HG03066 (cell line): ENCODE measurements at regions not wholly inside any gene's neighbourhood (a gene's known extent, or its start where the extent isn't known, plus 50 kb on each side); places are given as distances from the start of the nearest gene placed in this dataset.

ENCODE experiments used
- ATAC-seq: cut with Tn5 transposase; IDR thresholded peaks from one replicate; pipeline ENCODE4 v1.9.1; 2021; ENCODE audit warnings: low read depth; ENCODE audit not compliant: unreplicated experiment

GRCh38 chr2:120662046-120662445 is 73.6 kb upstream of the GLI2 start:
- ATAC-seq, result no peak

GRCh38 chr2:120662746-120663145 is 72.9 kb upstream of the GLI2 start:
- ATAC-seq, result no peak

- no peak for ATAC-seq
These were observed 69.2 kb upstream of the GLI2 start for GRCh38 chr2:120666433-120666832.

DNA sequence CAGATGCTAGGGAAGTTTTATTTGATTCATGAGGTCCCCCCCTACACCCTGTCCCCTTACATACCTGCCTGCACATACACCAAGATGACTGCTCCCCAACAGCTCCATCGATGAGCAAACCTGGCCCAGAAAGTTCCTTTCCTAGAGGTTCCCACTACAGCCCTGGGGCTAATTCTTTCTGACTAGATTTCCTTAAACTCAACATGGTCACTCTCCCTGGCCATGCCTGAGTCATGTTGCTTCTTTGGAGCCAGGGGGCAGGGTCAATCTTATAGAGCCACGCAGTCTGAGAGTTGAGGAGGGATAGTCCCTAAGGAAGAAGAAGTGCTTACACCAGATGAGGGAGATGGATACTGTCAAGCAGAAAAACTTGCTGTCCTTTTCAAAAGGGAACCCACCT is 67.7 kb upstream of the GLI2 start:
- ATAC-seq, result no peak

GRCh38 chr2:120669121-120669952 is 66.3 kb upstream of the GLI2 start:
- ATAC-seq, result no peak

DNA sequence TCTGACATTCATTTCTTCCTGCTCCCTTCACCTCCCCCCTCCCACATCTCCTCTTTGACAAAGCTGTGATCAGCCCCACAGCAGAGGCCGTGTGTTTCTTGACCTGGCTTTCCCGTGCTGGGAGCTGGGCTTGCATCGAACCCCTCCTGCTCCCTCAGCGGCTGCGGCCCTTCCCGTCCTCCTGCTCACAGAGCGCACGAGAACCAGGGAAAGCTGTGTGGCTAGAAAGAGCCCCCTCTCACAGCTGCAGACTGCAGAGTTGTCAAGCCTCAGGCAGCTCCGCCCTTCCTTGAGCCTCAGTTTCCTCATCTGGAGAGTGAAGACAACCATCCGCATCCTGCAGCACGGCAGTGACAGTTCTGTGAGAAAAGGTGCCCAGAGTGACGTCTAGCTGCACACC is 65.7 kb upstream of the GLI2 start:
- no peak for ATAC-seq

DNA sequence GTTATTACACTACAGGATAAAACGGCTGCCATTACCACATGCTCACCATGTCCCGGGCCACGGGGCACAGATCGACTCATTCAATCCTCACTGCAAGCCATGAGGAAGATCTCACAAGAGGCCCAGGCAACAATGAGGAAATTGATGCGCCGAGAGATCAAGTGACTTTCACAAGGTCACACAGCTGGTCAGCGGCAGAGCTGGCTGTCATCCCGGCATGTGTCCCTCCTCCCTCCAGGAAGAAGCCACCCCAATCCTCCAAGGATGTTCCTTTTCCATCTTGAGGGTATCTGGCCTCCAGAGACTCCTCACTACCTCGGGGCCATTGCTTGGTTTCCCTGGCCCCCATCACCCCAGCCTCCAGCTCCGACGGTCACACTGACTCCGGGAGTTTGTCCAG is 65.3 kb upstream of the GLI2 start:
- no peak for ATAC-seq

DNA sequence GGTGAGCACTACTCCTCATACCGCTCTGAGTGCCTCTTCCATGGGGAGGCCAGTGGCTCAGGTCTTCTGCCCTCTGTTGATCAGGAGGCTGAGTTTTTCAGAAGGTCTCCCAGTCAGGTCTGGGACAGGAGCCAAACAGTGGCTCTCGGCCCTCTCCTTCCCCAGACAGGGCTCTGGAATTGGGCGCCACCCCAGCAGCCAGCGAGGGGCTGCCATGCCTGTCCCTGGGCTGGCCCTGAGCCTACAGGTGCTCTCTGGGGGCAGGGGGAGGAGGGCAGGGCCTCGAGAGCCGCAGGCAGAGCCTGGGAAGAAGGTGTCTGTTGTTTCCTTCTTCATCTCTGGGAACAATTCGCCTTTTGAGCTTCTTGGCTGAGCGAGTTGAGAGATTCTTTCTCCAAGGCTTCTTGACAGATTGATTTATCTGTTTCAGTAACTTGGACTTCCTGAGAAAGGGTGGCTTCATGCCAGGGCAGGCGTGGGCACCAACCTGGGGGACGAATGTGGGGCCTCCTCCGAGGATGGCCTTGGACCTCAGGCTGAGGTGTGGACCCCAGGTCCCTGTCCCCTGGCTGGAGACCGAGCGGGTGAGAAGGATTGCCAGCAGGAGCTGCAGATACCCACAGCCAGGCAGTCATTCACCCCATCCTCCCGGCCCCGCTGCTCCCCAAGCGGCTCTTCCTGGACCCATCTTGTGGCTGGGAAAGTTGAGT is 64.7 kb upstream of the GLI2 start:
- ATAC-seq, result no peak

DNA sequence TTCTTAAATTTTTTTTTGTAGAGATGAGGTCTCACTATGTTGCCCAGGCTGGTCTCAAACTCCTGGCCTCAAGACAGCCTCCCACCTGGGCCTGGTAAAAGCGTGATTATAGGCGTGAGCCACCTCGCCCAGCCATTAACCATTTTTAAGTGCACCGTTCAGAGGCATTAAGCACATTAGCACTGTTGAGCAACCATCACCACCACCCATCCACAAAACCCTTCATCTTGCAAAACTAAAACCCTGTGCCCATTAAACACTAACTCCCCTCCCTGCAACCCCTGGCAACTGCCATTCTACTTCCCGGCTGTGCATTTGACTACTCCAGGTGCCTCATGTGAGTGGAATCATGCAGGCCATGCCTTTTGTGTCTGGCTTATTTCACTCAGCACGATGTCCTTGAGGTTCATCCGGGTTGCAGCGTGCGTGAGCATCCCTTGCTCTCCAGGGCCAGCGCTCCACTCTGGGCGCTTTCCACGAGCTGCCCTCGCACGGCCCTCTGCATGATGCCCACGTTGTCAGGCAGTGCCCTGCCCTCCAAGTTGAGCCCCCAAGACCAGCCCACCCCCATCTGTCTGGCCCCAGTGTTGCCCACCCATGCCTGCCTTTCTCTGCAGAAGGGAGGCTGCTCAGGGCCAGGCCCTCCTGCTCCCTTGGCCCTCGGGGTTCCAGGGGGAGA is 63.0 kb upstream of the GLI2 start:
- ATAC-seq, result no peak

GRCh38 chr2:120673205-120673550 is 62.5 kb upstream of the GLI2 start:
- no peak for ATAC-seq

DNA sequence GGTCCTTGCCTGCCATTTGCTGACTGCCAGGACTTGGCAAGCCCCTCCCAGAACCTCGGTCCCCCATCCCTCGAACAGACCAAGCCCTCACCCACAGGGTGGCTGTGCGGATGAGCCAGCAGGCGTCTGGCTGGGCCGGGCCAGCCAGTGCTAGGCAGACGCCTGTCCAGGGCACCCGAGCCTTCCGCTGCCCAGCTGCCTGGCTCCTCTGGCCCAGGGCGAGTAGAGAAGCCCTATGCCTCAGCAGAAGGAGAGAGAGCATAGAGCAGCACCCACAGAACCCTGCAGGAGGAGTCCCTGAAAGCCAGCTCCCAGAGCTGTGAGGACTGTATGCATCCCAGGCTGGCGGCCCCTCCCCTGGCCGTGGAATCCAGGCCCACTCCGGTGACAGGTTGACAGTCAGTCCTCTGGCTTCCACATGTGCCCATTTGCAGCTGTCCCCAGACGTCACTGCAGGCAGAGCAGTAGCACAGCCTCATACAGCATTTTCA is 62.1 kb upstream of the GLI2 start:
- ATAC-seq, result no peak

DNA sequence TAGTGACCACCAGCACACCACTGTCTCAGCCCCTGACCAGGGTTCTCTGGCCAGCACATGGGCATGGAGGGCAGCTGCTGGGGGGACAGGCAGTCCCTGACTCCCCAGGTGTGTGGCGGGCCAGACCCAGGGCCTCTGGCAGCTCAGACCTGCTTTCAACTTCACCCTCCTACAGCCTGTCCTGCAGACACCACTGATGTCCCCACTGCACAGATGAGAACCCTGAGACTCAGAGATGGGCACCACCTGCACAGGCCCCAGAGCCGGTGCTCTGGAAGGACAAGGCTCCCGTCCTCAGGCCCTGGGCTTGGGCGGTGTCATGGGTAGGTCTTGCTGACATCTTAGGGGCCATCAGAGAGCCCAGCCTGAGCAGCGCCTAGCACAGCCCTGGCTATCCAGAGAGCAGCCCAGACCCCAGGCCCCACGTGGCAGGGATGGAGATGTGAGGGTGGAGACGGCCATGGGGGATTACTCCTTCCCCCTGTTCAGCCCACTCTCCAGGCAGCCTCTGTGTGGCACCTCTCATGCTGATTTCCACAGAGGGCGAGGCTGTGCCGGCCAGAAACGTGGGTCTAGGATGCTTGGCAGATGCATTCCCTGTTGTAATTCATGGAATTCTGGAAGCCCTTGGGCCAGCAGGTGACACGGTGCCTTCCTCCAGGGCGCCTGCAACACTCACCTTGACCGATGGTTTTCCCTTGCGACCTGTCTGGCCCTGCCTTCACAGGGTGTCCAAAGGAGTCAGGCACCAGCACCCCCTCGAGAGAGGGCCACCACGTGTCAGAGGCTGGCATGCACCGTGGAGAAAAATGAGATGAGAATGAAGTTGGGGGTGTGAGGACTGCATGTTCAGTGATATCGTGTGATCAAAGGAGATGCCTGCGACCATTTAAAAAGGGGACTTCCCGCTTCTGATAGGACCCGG is 61.2 kb upstream of the GLI2 start:
- ATAC-seq, result no peak

- ATAC-seq, result no peak
These were observed 60.1 kb upstream of the GLI2 start for GRCh38 chr2:120675460-120676130.

GRCh38 chr2:120677221-120677620 is 58.4 kb upstream of the GLI2 start:
- ATAC-seq, result no peak

GRCh38 chr2:120677696-120678247 is 57.9 kb upstream of the GLI2 start:
- no peak for ATAC-seq

- ATAC-seq, result no peak
These were observed 57.4 kb upstream of the GLI2 start for GRCh38 chr2:120678251-120678650.

DNA sequence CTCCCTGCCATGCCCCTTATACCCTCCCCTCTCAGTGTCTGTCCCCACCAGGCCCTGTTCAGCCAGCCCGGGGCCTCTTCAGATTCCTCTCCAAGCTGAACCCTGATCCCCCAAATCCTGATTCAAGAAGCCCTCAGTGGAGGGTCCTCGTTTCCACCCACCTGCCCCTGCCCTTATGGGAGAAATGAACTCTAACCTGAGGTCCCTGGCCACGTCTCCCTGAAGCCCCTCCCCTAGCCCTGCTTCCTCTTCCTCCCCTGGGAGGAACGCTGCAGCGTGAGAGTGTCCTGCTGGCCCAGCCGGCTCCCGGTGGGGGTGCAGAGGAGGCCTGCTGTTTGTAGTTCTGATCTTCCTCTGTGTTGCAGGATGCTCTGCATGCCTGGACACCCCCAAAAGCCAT is 56.7 kb upstream of the GLI2 start:
- ATAC-seq, result no peak

DNA sequence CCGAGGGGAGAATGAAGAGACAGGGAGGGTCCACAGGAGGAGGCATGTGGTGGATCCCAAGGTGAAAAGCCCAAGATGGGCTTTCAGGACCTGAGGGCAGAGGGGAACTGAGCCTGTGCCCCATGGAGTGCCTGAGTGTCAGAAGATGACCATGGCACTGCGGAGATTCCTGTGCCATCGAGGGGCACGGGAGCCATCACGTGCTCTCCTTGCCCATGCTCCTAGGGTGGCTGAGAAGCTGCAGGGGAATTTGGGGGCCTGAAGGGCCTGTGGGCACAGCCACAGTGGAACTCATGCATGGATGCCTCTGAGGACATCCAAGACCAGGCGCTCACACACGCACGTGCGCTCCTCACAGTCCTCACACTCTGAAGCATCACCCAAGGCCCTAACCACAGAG is 56.1 kb upstream of the GLI2 start:
- no peak for ATAC-seq

- peak; percentile 80 for ATAC-seq
These were observed 55.4 kb upstream of the GLI2 start for GRCh38 chr2:120680136-120680761.
